ENCODE measurements at regions not wholly inside any gene's neighbourhood (a gene's known extent, or its start where the extent isn't known, plus 50 kb on each side); places are given as distances from the start of the nearest gene placed in this dataset.

DNA sequence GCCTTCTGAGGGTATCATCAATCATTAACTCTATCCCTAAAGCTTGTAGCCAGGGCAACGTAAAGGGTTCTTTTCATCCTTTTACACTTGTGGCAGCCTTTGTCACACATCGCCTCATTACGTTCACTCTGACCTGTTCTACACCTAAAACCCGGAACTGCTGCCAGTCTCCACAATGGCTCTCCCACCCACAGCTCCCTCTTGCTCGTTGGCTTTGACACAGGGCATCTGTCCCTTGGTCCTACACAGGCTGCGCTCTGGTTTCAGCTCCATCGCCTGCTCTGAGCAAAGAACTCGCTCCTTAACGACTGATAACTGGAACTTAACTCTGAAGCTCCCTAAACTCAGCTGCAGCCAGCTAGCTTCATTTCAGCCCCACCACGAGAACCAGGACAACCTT is 112.8 kb upstream of the CTNND2 start:
- Mint-ChIP-seq H3K36me3 (ENCODE audit: low read depth) (no peaks in the 10 kb centered on the region), H3K4me1 (no peaks in the 10 kb centered on the region), H3K27me3 (no peaks in the 10 kb centered on the region), H3K9me3 (no peaks in the 10 kb centered on the region), H3K4me3 (no peak overlapping the region), H3K27ac (no peak overlapping the region)
- DNase-seq: no peak
- ChIA-PET POLR2A (no interaction called here), CTCF (no interaction called here)

DNA sequence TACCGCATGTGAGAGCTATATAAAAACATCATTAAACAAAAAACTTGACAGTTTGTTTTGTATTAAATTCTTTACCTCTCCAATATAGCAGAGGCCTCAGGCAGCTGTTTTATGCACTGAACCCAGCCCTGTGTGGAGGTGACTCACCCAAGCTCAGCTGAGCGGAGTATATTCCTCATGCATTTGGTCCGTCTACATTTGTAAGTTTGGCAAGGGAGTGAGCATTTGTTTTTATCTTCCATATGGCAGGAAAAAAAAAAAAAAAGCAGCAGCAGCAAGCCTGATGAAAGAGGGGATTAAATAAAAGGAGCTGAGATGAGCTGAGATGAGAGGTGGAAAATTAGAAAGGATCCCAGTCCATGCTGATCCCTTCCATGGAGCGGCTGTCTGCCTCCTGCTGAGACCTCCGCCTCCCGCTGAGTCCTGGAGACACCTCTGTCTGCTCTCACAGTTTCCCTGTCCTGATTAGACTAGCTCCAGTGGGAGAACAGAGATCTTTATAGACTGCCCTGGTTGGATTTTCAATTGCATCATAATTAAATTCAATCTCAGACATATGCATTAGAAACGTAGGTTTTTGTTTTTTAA is 112.0 kb upstream of the CTNND2 start:
- no peaks in the 10 kb centered on the region for H3K36me3 Mint-ChIP-seq (ENCODE audit: low read depth)
- POLR2A ChIA-PET: no interaction called here
- no peaks in the 10 kb centered on the region for H3K9me3 Mint-ChIP-seq

DNA sequence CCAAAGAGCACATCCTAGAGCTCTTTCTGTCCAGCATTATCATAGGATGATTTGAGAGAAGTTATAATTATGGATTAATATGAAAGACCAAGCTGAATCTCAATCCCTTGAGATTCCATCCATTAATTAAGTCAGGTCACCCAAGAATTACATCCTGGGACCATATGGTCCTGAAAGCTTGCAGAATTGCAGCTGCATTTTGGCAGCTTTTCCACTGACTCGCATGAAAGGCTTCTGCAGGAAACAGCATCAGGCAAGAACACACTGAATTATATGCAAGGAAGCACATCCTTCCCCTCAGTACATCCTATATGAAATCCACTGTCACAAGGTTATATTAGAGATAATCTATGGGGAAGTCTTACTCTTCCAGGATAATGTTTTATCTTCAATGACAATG is 109.1 kb upstream of the CTNND2 start:
- H3K36me3 Mint-ChIP-seq (ENCODE audit: low read depth): no peaks in the 10 kb centered on the region
- H3K27me3 Mint-ChIP-seq: no peaks in the 10 kb centered on the region
- no peak overlapping the region for H3K4me3 Mint-ChIP-seq
- ChIA-PET CTCF (no interaction called here), POLR2A (no interaction called here)
- no peak for DNase-seq
- peaks cover 3% of the 10 kb centered on the region for H3K9me3 Mint-ChIP-seq
- H3K4me1 Mint-ChIP-seq: no peaks in the 10 kb centered on the region
- H3K27ac Mint-ChIP-seq: no peak overlapping the region

More for the DNA sequence above, 112.0 kb upstream of the CTNND2 start:
- no peak overlapping the region for H3K4me3 Mint-ChIP-seq
- no peaks in the 10 kb centered on the region for H3K4me1 Mint-ChIP-seq
- no peaks in the 10 kb centered on the region for H3K27me3 Mint-ChIP-seq
- CTCF ChIA-PET: no interaction called here
- no peak for DNase-seq
- no peak overlapping the region for H3K27ac Mint-ChIP-seq

GRCh38 chr5:12003680-12004079 is 99.4 kb upstream of the CTNND2 start:
- Mint-ChIP-seq H3K27ac (no peak overlapping the region), H3K36me3 (ENCODE audit: low read depth) (no peaks in the 10 kb centered on the region), H3K9me3 (no peaks in the 10 kb centered on the region), H3K4me3 (no peak overlapping the region), H3K4me1 (no peaks in the 10 kb centered on the region), H3K27me3 (no peaks in the 10 kb centered on the region)
- no peak for DNase-seq
- ChIA-PET CTCF (no interaction called here), POLR2A (no interaction called here)

- POLR2A ChIA-PET: no interaction called here
- CTCF ChIA-PET: interaction anchor here (0.7 kb wide), 1 partner anchor 50 kb away, joined by 3 read pairs; no protein-coding TSS in a partner anchor
- H3K4me3 Mint-ChIP-seq: no peak overlapping the region
- no peak overlapping the region for H3K27ac Mint-ChIP-seq
- H3K4me1 Mint-ChIP-seq: no peaks in the 10 kb centered on the region
- DNase-seq: no peak
- peaks cover 3% of the 10 kb centered on the region for H3K9me3 Mint-ChIP-seq
- H3K36me3 Mint-ChIP-seq (ENCODE audit: low read depth): no peaks in the 10 kb centered on the region
- no peaks in the 10 kb centered on the region for H3K27me3 Mint-ChIP-seq
Measured at GRCh38 chr5:11998397-11998796, 94.2 kb upstream of the CTNND2 start.

GRCh38 chr5:11997942-11998341 is 93.7 kb upstream of the CTNND2 start:
- H3K9me3 Mint-ChIP-seq: peaks cover 3% of the 10 kb centered on the region
- H3K36me3 Mint-ChIP-seq (ENCODE audit: low read depth): no peaks in the 10 kb centered on the region
- ChIA-PET CTCF (interaction anchor here (0.7 kb wide), 1 partner anchor 51 kb away, joined by 3 read pairs; no protein-coding TSS in a partner anchor), POLR2A (no interaction called here)
- no peak overlapping the region for H3K4me3 Mint-ChIP-seq
- no peaks in the 10 kb centered on the region for H3K27me3 Mint-ChIP-seq
- no peak for DNase-seq
- no peaks in the 10 kb centered on the region for H3K4me1 Mint-ChIP-seq
- H3K27ac Mint-ChIP-seq: no peak overlapping the region

GRCh38 chr5:11992518-11992917 is 88.3 kb upstream of the CTNND2 start:
- H3K4me3 Mint-ChIP-seq: no peak overlapping the region
- H3K27me3 Mint-ChIP-seq: no peaks in the 10 kb centered on the region
- no peaks in the 10 kb centered on the region for H3K4me1 Mint-ChIP-seq
- DNase-seq: no peak
- peaks cover 3% of the 10 kb centered on the region for H3K9me3 Mint-ChIP-seq
- CTCF ChIA-PET: no interaction called here
- no peaks in the 10 kb centered on the region for H3K36me3 Mint-ChIP-seq (ENCODE audit: low read depth)
- POLR2A ChIA-PET: no interaction called here
- no peak overlapping the region for H3K27ac Mint-ChIP-seq

DNA sequence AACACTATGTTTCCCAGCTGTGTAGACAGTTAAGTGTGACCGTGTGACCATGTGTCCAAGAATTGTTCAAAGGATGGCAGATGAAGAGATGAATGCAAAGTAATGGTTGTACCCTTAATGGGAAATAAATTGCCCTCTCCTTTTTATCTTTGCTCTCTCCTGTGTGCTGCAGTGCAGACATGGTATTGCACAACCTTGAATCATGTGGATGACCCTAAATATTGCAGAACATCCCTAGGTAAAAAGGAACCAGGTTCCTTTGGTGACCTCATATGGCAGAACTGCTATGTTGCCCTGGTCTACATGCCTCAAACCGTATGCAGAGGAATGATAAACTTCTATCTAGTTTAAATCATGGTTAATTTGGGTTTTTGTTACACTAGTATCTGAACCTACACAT is 81.7 kb upstream of the CTNND2 start:
- H3K36me3 Mint-ChIP-seq (ENCODE audit: low read depth): no peaks in the 10 kb centered on the region
- H3K9me3 Mint-ChIP-seq: no peaks in the 10 kb centered on the region
- CTCF ChIA-PET: no interaction called here
- POLR2A ChIA-PET: no interaction called here
- H3K27me3 Mint-ChIP-seq: no peaks in the 10 kb centered on the region
- DNase-seq: no peak
- H3K4me1 Mint-ChIP-seq: no peaks in the 10 kb centered on the region
- no peak overlapping the region for H3K4me3 Mint-ChIP-seq
- no peak overlapping the region for H3K27ac Mint-ChIP-seq

- CTCF ChIA-PET: no interaction called here
- no peak for DNase-seq
- no peaks in the 10 kb centered on the region for H3K27me3 Mint-ChIP-seq
Measured at GRCh38 chr5:11984196-11984595, 80.0 kb upstream of the CTNND2 start.

DNA sequence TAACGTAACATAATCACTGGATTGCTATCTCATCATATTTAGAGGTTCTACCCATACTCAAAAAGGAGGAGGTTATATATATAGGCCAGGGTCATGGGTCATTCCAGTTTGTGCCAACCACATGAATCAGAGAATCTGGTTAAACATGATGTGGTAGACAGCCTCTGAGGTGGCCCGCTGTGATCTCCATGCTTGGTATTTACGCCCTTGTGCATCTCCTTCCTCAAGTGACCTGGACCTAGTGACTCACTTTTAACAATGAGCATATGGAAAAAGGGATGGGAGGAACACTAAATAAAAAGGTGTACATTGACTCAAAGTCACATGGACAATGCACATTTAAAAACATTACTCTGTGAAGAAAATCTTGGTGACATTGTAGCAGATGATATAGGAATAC is 77.7 kb upstream of the CTNND2 start:
- H3K4me3 Mint-ChIP-seq: no peak overlapping the region
- CTCF ChIA-PET: no interaction called here
- DNase-seq: no peak

More at GRCh38 chr5:11984196-11984595, 80.0 kb upstream of the CTNND2 start:
- Mint-ChIP-seq H3K4me3 (no peak overlapping the region), H3K27ac (no peak overlapping the region), H3K9me3 (peaks cover 2% of the 10 kb centered on the region), H3K4me1 (no peaks in the 10 kb centered on the region), H3K36me3 (ENCODE audit: low read depth) (no peaks in the 10 kb centered on the region)
- POLR2A ChIA-PET: no interaction called here

GRCh38 chr5:11977904-11978303 is 73.7 kb upstream of the CTNND2 start:
- POLR2A ChIA-PET: no interaction called here
- Mint-ChIP-seq H3K27me3 (no peaks in the 10 kb centered on the region), H3K9me3 (peaks cover 7% of the 10 kb centered on the region), H3K4me3 (no peak overlapping the region), H3K27ac (no peak overlapping the region), H3K4me1 (no peaks in the 10 kb centered on the region), H3K36me3 (ENCODE audit: low read depth) (no peaks in the 10 kb centered on the region)
- CTCF ChIA-PET: no interaction called here
- no peak for DNase-seq

More for the DNA sequence above, 77.7 kb upstream of the CTNND2 start:
- Mint-ChIP-seq H3K27ac (no peak overlapping the region), H3K4me1 (no peaks in the 10 kb centered on the region), H3K9me3 (peaks cover 2% of the 10 kb centered on the region), H3K36me3 (ENCODE audit: low read depth) (no peaks in the 10 kb centered on the region), H3K27me3 (no peaks in the 10 kb centered on the region)
- POLR2A ChIA-PET: no interaction called here

DNA sequence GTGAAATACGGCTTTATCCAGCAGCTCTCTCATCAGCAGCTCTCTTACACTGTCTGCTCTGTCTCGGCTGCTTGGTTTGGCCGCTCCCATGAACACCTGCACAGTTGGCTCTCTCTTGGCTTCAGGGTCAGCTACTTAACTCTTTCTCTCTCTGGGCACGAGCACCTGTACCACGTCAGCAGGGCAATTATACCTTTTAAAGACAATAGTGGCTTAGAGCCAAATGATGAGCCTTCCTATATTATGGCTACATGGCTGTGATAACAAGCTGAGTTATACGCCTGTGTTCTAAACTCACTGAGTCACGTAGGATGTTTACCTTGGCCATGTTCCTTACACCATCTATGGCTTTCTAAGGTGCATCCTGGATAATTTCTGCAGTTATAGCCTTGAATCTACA is 69.2 kb upstream of the CTNND2 start:
- Mint-ChIP-seq H3K9me3 (peaks cover 5% of the 10 kb centered on the region), H3K4me1 (no peaks in the 10 kb centered on the region), H3K27ac (no peak overlapping the region), H3K4me3 (no peak overlapping the region), H3K36me3 (ENCODE audit: low read depth) (no peaks in the 10 kb centered on the region), H3K27me3 (no peaks in the 10 kb centered on the region)
- CTCF ChIA-PET: no interaction called here
- no peak for DNase-seq
- POLR2A ChIA-PET: no interaction called here

GRCh38 chr5:11963227-11963626 is 59.0 kb upstream of the CTNND2 start:
- no peak overlapping the region for H3K4me3 Mint-ChIP-seq
- POLR2A ChIA-PET: no interaction called here
- H3K36me3 Mint-ChIP-seq (ENCODE audit: low read depth): no peaks in the 10 kb centered on the region
- H3K9me3 Mint-ChIP-seq: no peaks in the 10 kb centered on the region
- no peaks in the 10 kb centered on the region for H3K4me1 Mint-ChIP-seq
- no peak for DNase-seq
- H3K27ac Mint-ChIP-seq: no peak overlapping the region
- H3K27me3 Mint-ChIP-seq: no peaks in the 10 kb centered on the region
- CTCF ChIA-PET: no interaction called here

GRCh38 chr5:11962122-11962521 is 57.9 kb upstream of the CTNND2 start:
- POLR2A ChIA-PET: no interaction called here
- Mint-ChIP-seq H3K9me3 (no peaks in the 10 kb centered on the region), H3K4me3 (no peak overlapping the region), H3K36me3 (ENCODE audit: low read depth) (no peaks in the 10 kb centered on the region), H3K27ac (no peak overlapping the region), H3K4me1 (no peaks in the 10 kb centered on the region), H3K27me3 (no peaks in the 10 kb centered on the region)
- no peak for DNase-seq
- CTCF ChIA-PET: no interaction called here

DNA sequence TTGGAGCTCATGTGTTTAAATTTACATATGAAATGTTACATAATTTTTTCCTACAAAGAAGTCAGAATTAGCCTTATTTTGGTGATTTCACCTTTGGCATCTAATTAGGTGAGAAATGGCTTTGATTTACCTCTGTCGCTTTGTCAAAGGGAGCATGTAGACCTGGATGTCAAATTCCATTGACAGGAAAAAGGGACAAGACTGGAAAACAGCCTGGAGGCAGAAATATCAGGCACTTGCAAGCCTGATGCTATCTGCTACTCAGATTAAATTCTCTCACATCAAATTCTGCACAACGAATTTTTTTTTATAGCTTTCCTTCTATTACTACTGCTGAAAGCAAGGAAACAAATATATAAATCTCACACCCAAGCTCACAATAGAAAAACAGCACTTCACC is 54.1 kb upstream of the CTNND2 start:
- POLR2A ChIA-PET: no interaction called here
- H3K4me1 Mint-ChIP-seq: no peaks in the 10 kb centered on the region
- CTCF ChIA-PET: no interaction called here
- no peaks in the 10 kb centered on the region for H3K9me3 Mint-ChIP-seq
- no peaks in the 10 kb centered on the region for H3K36me3 Mint-ChIP-seq (ENCODE audit: low read depth)
- no peaks in the 10 kb centered on the region for H3K27me3 Mint-ChIP-seq
- H3K27ac Mint-ChIP-seq: no peak overlapping the region
- DNase-seq: no peak
- no peak overlapping the region for H3K4me3 Mint-ChIP-seq

Data from activated CD4-positive, alpha-beta memory T cell treated with anti-CD3 and anti-CD28 coated beads, Interleukin-2, amount 10 ng/mL, durations not matched to agents 7 days and 5 days (primary cell).